ENCODE measurements at regions not wholly inside any gene's neighbourhood (a gene's known extent, or its start where the extent isn't known, plus 50 kb on each side); places are given as distances from the start of the nearest gene placed in this dataset.
"Not testable (repeated sequence)": the region's sequence is repeated elsewhere in the genome, so short reads cannot be mapped to it uniquely, and the experiment has no call there.

DNA sequence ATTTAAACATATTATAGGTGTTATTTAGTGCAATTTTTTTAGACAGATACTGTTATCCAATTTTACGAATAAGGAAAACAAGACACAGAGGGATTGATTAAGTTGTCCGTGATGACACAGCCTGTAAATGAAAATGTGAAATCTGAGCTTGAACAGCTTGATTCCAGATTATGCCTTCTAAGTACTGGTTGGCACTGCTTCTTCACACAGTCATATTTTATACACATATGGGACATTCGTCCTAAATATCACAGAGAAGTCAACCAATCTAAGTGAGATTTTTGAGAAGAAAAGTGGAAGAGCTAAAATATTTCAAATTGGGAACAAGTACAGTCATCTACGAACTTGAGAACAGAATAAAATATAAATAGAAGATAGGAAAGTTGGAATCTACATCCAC lies 756.3 kb downstream of the BCKDHB start:
- DNase-seq = no peak

DNA sequence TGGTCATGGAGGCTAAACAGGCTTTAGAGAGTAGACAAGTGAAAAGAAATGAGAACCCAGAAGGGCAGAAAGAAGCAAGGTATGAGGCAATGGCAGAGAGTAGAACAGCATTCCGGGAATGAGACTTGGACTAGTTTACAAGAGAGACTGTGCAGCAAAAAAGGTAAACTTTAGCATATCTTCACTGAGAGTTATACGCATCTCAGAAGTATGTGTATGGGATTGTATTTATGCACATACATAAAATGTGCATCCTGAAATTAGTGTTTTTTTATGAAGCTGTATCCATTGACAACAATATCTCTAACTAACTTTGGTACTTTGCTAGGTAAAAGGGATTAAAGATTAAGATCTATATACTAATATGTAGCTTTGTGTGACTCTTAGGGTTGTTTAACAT lies 753.6 kb downstream of the BCKDHB start:
- DNase-seq = no peak

DNA sequence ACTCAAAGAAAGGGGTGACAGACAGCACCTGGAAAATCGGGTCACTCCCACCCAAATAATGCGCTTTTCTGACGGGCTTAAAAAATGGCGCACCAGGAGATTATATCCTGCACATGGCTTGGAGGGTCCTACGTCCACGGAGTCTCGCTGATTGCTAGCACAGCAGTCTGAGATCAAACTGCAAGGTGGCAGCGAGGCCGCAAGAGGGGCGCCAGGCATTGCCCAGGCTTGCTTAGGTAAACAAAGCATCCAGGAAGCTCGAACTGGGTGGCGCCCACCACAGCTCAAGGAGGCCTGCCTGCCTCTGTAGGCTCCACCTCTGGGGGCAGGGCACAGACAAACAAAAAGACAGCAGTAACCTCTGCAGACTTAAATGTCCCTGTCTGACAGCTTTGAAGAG lies 741.5 kb downstream of the BCKDHB start:
- not testable (repeated sequence) for DNase-seq

DNA sequence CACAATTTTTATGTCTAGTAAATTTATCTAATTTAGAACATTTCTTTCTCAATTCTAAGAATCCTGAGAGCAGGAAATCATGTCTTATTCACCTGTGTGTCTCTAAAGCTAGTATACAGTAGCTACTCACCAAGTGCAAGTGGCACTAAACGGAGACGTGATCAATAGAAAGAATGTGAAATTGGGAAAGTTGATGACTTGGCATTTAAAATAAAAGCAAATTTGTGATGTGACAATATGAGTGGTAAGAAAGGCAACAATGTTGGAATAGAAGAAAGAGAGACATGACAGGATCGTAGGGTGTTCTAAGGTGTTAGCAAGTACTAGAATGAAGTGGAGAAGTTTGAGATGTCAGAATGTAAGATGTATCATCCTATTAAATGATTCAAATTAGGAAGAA lies 725.9 kb downstream of the BCKDHB start:
- DNase-seq = no peak

DNA sequence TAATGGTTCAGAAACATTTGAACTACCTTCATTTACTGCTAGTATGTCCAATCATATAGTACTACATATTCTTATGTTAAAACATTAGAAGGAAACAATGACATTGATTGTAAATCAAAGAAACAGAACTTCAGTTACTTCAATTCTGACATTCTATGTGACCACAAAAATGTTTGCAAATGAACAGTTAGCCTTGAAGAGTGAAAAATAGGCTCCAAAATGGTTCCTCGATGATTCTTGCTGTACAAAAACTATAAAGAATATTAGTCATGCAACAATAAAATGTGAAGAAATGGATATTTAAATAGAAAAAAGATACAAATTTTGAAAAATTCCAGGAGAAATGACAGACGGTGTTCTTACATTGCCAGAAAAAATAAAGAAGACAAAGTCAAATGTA lies 686.9 kb downstream of the BCKDHB start:
- no peak for DNase-seq

DNA sequence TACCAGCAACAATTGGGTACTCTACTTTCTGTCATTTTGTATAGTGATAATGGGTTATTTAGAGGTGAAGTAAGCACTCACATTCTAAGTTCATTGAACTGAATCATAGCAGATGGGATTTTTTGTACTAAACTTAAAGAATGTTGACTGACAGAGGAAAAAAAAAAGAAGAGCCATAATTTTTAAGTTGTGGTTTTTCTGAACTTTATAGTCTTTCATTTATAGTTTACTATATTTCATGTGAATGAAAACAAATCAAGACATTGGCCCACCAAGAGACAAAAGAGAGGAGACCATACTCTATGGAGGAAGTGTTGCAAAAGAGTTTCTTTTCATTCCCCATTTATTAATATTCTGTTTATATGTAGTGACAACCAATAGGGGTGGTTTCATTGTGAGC lies 685.7 kb downstream of the BCKDHB start:
- no peak for DNase-seq

DNA sequence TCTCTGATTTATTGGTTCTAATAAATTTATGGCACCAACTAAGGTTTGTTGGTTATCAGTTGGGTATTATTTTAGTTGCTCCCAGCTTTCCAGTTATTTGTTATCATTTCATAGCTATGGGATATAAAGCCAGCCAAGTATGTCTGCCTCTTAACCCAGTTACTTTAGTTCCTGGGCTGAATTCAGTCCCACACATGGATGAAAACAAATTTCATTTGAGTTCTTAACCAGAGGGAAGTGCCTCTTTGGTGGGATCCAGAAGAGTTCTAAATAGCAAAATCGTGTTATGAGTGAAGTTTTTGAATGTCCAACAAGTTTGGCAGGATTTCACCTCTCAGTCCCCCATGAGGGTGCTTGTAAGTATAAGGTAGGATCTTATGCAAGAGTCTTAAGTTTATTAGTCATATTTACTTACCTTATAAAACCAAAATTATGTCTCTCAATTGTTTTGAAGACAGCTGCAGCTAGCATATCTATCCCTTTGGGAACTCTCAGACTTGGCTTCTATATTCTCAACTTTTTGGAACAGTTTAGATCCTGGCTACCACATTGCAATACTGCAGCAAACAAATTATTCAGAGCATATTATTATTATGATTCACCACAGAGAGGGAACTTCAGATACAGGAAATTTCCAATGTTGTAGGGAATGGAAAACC lies 683.6 kb downstream of the BCKDHB start:
- DNase-seq = peak; percentile 29

DNA sequence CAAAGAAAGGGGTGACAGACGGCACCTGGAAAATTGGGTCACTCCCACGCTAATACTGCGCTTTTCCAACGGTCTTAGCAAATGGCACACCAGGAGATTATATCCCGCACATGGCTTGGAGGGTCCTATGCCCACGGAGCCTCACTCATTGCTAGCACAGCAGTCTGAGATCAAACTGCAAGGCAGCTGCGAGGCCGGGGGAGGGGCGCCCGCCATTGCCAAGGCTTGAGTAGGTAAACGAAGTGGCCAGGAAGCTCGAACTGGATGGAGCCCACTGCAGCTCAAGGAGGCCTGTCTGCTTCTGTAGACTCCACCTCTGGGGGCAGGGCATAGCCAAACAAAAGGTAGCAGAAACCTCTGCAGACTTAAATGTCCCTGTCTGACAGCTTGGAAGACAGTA lies 676.8 kb downstream of the BCKDHB start:
- not testable (repeated sequence) for DNase-seq

DNA sequence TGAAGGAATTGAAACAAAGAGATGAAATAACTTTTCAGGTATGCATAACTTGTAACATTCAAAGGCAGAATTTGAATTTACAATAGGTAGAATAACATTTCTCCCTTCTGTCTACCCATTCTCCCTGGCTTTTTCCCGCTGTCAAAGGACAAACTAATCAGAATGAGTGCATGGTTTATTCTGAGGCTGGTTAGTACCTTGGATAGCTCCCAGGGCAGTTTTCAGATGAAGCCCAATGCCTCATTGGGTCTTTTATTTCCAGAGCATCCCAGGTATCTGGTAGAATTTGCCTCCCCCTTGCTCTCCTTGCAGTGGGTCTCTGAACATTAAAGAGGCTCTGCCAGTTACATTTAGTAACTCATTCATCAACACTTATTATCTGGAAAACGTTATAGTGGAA lies 665.5 kb downstream of the BCKDHB start:
- peak; percentile 31 for DNase-seq

DNA sequence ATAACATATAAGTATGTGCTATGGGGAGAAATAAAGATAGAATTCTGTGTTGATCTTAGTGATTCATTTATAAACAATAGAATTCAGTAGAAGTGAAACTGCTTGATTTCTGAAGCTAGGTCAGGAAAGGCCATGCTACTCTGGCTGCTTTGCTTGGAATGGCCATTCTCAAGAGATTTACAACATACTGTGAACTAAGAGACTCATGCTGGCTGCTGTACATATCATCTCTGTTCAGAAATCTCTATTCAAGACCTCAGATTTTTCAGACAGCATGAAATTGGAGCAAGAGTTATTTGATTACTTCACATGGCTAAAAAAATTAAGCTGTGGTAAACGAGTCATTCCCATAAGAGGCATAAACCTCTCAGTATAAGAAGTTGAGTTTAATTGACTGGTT lies 662.6 kb downstream of the BCKDHB start:
- peak; percentile 72 for DNase-seq

DNA sequence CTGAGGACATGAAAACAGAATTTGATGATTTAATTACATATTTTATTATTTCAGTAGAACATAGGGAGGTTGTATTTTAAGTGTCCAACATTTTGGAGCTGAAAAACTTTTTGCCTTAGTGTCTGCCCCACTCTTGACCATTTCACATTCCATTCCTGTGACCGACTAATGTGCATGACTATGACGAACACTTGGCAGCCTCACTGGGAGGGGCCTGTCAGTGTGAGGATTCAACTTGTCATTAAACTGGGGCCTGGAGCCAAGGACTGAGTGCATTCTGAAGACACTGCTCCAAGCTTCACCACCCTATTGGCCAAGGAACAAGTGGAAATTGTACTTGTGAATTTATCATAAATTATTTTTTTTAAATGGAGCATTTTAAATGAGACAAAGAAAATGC lies 661.3 kb downstream of the BCKDHB start:
- peak; percentile 94 for DNase-seq

DNA sequence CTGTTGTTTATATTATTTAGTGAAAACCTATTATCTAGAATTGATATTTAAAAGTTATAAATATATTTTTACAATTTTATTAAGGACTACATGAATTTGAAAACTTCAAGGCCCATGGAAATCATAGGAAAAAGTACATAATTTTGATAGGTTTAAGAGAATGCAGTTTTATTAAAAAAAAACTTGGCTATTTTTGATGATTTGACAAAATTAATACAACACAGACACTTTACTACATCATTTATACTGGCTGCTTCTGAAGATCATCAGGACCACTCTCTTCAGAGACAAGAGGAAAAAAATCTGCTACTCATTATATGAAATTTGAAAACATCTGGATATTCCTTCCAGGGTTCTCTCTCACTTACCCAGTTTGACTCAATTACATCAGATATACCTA lies 637.7 kb downstream of the BCKDHB start:
- DNase-seq = no peak

DNA sequence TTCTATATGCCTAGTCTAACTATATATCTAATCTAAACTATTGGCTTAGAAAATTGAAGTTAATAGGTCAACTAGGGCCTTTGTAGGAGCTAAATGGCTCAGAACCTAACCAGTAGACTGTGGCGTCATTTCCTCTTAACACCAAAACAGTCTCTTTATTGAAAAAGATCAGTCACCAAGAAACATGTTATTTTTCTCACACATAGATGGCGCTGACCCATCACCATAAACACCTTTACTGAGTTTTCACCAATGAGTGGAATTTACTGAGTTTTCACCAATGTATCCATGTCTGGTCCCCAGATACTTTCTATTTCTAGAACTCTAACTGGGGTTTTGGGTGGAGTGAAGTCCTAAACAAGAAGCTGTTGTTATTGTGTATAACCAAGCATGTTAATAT lies 636.0 kb downstream of the BCKDHB start:
- peak; percentile 64 for DNase-seq

DNA sequence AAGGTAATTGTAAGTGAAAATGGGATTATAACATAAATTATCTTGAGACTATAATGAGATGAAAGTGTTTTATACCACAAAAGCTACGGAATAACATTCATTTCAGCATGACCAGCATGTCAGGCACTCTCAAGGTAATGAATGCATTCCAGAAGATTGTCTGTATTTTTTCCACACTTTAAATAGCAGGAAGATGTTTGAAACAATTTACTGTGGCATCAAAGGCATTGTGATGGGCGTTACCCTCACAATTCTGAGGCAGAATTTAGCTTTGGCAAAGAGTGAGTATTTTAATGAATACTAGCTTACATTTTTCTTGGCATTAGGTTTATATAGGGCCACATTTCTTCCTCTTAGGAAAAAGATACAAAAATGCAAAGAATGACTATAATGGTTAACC lies 627.2 kb downstream of the BCKDHB start:
- no peak for DNase-seq

DNA sequence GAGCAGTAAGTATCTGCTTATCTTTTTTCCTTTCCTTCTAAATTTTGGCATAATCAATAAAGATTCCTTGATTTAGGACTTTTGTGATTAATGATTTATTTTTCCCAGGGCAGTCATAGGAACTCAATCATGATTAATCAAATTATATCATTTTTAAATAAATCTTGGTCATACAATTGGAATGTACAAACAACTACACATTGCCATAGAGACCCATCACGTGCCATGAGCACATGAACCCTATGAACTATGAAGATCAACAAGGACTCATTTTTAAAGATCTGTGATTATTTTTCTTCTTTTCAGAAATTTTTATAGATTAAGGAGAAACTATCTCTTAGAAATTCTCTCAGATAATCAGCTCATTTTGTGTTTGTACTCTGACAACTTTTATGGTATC lies 622.4 kb downstream of the BCKDHB start:
- DNase-seq = no peak

DNA sequence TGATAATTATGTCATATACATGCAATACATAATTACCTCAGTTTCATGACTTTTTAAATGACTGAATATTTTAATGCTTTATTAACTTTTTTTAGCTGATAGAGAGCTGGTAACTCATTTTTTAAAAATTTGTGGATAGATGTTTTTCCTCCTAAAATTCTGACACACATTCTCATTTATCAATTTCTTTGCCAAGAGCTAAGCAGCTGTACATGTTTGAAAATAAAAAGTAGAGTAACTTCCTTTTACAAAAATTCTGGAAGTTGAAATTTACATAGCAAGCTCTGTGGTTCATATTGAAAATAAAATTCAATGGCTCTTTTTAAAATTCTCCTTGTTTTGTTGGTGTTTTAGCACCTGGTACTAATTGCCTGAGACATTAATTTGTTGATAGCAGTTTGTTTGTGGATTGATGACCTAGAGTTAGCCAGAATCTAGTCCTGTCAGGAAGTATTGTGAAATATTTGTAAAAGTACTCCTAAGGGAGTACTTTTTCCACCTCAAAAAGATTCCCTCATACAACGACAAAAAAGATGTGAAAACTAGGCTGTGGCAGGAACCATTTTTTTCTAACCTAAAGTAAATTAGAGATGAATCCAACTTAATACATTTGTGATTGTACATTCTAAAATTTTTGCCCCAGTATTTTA lies 621.8 kb downstream of the BCKDHB start:
- DNase-seq = no peak

DNA sequence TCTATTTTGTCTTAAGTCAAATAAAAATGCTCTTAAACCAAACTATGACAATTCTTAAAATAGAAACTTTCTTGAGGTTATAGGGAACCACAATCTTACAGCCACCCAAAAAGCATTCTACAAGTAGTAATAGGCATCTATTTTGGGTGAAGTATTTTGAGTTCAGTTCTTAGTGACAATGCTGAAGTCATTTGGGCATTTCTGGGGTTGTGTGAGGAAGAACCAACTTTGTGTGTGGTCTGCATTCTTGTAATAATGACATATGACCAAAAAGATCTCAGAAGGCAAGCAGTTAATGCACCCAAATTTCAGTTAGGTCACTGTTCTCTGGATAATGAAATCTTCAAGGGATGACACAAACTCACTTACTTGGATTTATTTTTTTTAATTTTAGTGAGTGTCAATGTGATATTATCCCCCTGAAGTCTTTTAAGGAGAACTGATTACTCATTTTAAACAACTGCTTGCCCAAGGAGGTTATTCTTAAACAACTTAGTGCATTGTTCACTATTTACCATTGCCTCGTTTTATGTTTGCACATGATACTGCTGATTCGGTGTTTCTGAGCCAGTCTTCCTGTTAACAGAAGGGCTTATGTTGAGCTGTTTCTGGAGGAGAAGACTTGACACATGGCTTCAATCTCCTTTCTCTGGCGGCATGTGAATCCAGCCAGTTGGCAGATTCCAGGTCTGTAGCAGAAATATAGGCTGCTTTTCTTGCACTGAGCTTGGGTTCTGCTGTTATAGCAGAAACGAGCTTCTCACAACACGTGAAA lies 618.9 kb downstream of the BCKDHB start:
- DNase-seq = peak; percentile 31

DNA sequence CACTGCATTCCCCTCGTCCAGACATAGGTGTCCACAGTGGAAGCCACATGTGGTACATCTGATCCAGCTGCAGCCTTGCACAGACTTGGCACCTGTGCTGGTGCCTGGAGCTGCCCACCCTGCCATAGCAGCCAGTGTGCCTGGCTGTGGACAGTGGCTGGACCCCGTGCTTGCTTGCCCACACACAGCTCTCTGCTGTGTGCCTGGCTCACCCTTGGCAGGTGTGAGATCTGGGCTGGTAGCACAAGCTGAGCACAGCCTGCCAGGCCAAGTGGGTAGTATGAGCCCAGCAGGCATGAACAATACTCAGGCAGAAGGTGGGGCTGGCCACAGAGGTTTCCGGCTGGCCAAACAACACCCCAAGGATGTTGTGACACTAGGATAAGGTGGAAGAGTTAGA lies 614.4 kb downstream of the BCKDHB start:
- no peak for DNase-seq

DNA sequence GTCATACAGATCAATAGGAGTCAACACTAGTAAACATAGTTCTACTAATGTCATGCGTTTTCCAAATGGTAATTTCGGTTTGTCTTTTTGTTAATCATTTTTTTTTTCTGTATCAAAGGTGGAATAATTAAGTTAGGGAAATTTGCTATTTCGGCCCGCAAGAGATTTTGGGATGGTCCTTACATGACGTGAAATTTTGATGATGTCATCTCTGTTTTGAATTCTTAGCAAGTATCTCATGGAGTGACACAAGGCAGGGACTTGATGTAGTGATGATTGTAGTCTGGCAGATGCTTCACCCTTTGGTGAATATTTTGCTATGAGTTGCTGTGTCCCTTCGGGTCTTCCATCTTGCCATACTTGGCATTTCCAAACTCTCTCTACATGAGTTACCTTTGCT lies 608.0 kb downstream of the BCKDHB start:
- no peak for DNase-seq

DNA sequence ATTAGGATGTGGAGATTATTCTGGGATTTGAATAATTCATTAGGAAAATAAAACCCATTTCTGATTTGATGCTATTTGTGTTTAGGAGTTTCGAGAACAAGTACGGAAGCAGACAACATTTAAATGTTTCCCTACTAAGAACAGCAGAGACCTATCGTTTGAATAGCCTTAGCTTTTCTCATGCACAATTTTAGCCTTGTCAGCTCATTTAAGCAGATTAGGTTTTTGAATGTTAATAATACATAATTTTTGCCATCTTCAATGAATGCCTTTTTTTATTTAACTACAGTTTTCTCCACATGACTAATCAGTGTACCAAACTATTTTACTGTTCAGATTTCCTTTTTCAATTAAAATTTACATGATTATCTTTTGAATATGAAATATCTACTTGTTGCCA lies 592.0 kb downstream of the BCKDHB start:
- no peak for DNase-seq

DNA sequence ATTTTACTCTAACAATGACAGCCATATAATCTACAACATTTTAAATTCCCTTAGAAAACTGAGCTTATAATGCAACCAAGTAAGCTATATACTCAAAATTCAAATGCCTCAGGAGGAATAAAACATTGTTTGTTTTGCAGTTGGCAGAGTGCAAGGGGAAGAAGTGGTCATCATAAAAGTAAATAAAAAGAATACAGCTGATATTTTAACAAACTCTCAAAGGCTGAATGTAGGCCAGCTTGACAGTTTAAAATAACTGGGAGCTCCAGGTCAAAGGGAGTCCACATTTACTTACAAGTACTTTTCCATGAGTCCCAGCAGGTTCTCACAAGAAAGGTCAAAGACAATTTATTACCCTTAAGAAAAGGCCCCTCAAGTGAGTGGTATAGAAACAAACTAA lies 589.8 kb downstream of the BCKDHB start:
- DNase-seq = no peak

DNA sequence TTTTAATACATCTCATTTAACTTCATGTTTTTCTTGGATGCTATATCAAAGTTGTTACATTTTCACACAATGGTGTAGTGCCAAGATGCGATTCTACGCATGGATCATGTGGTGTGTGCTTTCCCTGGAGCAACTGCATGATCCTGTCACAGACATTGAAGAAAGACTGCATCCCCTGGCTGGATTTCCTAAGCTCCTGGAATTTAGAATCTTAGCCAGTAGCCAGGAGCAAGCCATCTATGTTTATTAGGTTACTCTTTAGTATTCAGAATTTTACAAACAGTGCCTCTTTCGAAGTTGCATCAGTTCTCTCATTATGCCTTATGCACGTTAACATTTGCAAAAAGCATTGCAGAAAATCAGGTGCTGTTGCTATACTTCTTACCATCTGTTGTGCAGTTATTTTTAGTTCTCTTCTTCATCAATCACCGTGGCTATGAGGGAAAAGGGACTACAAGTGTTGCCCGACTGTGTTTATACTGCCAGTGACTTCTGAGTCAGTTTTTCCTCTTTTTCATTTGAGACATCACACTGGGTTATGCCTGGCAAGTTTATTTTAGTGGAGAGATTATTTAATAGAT lies 584.2 kb downstream of the BCKDHB start:
- peak; percentile 31 for DNase-seq

DNA sequence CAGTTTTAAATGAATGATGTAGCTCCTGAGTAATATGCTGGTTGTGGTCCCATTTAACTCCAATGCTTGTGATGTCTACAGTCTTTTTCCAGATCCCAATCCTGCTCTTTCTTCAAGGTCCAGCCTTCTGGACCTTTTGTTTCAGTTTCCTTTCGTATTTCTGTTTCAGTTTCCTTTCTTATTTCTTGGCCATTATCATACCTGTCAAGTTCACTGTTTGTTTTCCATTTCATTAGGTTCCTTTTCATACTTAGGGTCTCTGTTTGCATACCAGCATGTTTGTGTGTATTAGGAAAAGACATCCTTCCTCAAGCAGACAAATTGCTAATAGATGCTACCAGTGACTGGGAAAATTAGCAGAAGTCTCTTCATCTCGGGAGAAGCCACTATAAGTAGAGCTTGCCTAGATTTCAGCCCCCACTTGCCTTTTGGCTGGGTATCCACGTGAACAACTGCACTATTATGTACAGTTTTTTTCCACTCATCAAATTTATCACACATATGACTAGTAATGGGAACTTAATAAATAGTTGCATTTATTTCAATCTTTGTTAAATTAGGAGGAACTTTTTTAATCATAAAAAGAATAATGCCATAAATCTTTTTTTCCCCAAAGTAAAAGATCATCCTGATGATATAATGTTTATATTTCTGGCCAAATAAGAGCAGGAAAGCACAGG lies 583.4 kb downstream of the BCKDHB start:
- peak; percentile 37 for DNase-seq

Measured in EL (cell line).